Hepatocyte (in vitro differentiated cells): ENCODE measurements at regions not wholly inside any gene's neighbourhood (a gene's known extent, or its start where the extent isn't known, plus 50 kb on each side); places are given as distances from the start of the nearest gene placed in this dataset.
"Not testable (repeated sequence)": the region's sequence is repeated elsewhere in the genome, so short reads cannot be mapped to it uniquely, and the experiment has no call there.

ENCODE experiments used
- EZH2 ChIP-seq: fragments of 200-600 bp; sonication (generic); IDR thresholded peaks from 2 replicates; pipeline ENCODE4 v1.6.1; 2016; ENCODE audit warnings: antibody characterized with exemption, mild to moderate bottlenecking, borderline replicate concordance
- TF ChIP-seq, protein P1 (sequence below): fragments of 200-600 bp; sonication (generic); IDR thresholded peaks from 2 replicates; pipeline ENCODE4 v1.5.1; 2016; ENCODE audit warnings: antibody characterized with exemption, mild to moderate bottlenecking; ENCODE audit not compliant: poor library complexity

- TF ChIP-seq, protein P1, sequence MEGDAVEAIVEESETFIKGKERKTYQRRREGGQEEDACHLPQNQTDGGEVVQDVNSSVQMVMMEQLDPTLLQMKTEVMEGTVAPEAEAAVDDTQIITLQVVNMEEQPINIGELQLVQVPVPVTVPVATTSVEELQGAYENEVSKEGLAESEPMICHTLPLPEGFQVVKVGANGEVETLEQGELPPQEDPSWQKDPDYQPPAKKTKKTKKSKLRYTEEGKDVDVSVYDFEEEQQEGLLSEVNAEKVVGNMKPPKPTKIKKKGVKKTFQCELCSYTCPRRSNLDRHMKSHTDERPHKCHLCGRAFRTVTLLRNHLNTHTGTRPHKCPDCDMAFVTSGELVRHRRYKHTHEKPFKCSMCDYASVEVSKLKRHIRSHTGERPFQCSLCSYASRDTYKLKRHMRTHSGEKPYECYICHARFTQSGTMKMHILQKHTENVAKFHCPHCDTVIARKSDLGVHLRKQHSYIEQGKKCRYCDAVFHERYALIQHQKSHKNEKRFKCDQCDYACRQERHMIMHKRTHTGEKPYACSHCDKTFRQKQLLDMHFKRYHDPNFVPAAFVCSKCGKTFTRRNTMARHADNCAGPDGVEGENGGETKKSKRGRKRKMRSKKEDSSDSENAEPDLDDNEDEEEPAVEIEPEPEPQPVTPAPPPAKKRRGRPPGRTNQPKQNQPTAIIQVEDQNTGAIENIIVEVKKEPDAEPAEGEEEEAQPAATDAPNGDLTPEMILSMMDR, result not testable (repeated sequence)
- TF ChIP-seq EZH2, result not testable (repeated sequence)
These were observed 308.7 kb downstream of the FAM72C start for GRCh38 chr1:143663056-143663455.
